ENCODE measurements at regions not wholly inside any gene's neighbourhood (a gene's known extent, or its start where the extent isn't known, plus 50 kb on each side); places are given as distances from the start of the nearest gene placed in this dataset.

DNA sequence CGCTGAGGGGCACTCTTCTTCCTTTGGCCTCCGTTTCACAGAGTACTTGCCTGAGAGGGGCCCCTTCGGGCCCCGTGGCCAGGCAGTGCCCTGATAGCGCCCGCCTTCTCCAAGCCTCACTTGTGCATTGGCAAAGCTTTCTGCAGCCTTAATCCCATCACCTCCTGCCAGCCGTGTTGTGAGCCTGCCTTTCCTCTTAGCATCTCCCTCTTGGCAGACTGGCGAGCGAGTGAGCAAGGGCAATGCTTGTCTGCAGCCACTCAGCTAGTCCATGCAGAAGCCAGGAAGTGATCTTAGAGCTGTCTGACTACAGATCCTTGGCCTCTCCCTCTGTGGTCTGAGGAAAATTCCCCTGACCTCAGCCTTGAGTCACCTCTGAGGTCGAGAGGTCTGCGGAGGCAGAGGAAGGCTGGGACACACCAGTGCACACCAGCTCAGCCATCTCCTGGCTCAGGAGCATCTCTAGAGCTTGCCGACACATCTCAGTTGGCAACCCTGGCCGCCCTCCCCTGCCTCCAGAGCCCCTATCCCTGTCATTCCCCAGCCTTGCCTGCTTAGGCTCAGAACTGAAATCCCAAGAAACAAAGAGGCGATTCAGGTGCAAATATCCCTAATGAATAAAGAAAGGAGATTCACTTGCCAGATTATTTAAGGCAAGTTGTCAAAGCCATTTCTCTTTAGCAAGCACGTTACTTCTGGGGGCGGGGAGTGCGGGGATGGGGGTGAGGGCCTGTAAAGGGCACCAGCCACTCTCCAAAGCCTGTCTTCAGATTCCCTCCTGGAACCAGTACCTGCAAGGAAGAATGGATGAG lies 143.5 kb upstream of the MAMLD1 start:
- Histone ChIP-seq H3K27me3 (no peaks in the 10 kb centered on the region), H3K9me3 (no peaks in the 10 kb centered on the region), H3K4me1 (no peaks in the 10 kb centered on the region), H3K4me3 (no peak overlapping the region), H3K27ac (no peak overlapping the region), H3K36me3 (no peaks in the 10 kb centered on the region)
- TF ChIP-seq EP300 (IDR thresholded peaks at IDR 0.05) = no peak
- TF ChIP-seq, protein P1, sequence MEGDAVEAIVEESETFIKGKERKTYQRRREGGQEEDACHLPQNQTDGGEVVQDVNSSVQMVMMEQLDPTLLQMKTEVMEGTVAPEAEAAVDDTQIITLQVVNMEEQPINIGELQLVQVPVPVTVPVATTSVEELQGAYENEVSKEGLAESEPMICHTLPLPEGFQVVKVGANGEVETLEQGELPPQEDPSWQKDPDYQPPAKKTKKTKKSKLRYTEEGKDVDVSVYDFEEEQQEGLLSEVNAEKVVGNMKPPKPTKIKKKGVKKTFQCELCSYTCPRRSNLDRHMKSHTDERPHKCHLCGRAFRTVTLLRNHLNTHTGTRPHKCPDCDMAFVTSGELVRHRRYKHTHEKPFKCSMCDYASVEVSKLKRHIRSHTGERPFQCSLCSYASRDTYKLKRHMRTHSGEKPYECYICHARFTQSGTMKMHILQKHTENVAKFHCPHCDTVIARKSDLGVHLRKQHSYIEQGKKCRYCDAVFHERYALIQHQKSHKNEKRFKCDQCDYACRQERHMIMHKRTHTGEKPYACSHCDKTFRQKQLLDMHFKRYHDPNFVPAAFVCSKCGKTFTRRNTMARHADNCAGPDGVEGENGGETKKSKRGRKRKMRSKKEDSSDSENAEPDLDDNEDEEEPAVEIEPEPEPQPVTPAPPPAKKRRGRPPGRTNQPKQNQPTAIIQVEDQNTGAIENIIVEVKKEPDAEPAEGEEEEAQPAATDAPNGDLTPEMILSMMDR (IDR thresholded peaks at IDR 0.05) = no peak
- 52% methylated on average over 17 of the region's 17 CpGs for WGBS
- no peak for DNase-seq (ENCODE audit: low spot score in 2 of 2)

DNA sequence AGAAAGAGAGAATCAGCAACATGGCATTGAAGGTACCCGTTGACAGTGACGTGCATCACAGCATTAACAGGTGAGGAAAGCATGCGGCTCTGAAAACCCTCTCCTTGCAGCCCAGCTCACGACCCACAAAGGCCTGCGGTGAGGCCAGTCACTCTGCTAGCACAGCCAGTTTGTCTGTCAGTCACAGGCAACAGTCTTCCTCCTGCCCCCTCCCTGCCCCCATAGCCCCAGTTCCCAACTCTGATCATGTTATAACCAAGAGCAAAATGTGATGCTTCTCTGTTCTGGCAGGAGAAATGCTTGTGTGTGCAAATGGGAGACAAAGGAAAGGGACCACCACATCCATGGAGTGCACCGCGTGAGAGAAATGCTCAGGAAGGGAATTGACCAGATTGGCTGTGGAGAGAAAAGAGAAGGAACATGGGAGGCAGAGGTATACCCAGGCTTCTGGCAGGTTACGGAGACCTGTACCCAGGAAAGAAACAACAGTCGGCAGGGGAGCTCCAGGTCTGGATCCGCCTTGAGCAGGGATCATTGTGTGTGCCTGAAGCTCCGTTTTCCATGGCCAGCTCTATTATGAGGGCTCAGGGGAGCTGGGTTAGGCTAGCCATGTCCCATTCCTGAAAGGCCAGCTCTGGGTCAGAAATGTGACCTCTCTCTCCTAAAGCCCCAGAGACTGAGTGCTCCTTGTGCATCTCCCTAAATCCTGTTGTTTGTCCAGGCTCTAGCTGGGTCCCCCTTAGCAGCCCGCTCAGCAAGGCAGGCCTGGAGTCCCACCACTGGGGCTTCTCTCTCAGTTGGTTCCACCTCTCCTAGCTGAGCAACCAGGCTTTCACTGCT lies 139.7 kb upstream of the MAMLD1 start:
- no peaks in the 10 kb centered on the region for H3K27me3 ChIP-seq

DNA sequence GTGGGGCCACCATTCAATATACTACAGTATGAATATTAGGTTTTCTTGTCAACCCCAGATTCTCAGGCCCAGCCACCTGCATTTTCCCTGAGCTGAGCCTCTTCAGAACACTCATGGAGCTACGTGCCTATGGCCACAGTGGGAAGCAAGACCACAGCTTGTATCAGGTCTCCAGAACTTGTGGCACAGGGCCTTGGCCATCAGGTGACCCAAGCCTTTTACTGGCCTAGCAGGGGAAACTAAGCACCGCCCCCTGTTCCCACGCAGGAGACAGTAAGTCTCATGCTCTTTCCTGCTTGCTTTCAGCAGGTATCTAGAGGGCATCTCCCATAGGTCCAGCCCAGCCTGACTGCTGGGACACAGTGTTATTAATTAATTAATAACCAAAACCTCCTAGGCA lies 138.4 kb upstream of the MAMLD1 start:
- no peak overlapping the region for H3K27ac ChIP-seq
- H3K4me3 ChIP-seq = no peak overlapping the region
- H3K9me3 ChIP-seq = no peaks in the 10 kb centered on the region
- WGBS = 79% methylated on average over 3 of the region's 3 CpGs
- no peaks in the 10 kb centered on the region for H3K27me3 ChIP-seq
- H3K4me1 ChIP-seq = no peaks in the 10 kb centered on the region
- H3K36me3 ChIP-seq = no peaks in the 10 kb centered on the region
- no peak for TF ChIP-seq POLR2A (IDR thresholded peaks at IDR 0.05)
- no peak for TF ChIP-seq EP300 (IDR thresholded peaks at IDR 0.05)
- TF ChIP-seq POLR2AphosphoS5 (IDR thresholded peaks at IDR 0.05) = no peak
- TF ChIP-seq, protein P1 (IDR thresholded peaks at IDR 0.05) = no peak
- no peak for DNase-seq (ENCODE audit: low spot score in 2 of 2)

More for the DNA sequence above, 139.7 kb upstream of the MAMLD1 start:
- H3K4me3 ChIP-seq = no peak overlapping the region
- H3K4me1 ChIP-seq = no peaks in the 10 kb centered on the region
- DNase-seq (ENCODE audit: low spot score in 2 of 2) = no peak
- WGBS = 82% methylated on average over 12 of the region's 12 CpGs
- H3K27ac ChIP-seq = no peak overlapping the region
- no peaks in the 10 kb centered on the region for H3K9me3 ChIP-seq
- TF ChIP-seq, protein P1 (IDR thresholded peaks at IDR 0.05) = no peak
- TF ChIP-seq POLR2AphosphoS5 (IDR thresholded peaks at IDR 0.05) (no peak), POLR2A (IDR thresholded peaks at IDR 0.05) (no peak), EP300 (IDR thresholded peaks at IDR 0.05) (no peak)
- no peaks in the 10 kb centered on the region for H3K36me3 ChIP-seq

DNA sequence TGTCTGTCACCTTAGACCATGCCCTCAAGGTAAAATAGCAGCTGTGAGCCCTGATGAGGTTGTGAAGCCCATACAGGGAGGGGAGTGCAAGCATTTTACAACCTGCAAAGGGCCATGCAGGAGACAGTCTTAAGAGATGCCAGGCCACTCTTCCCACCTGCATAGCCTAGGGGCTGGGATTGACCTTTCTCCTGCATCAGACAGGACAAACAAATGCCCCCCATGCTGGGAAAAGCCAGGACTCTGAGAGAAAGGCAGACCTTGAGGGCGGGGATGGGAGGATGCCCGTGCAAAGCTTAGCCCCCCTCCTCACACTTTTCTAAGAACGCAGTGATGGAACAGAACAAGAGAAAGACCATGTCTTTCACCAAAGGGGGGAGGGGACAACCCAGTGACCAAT lies 137.9 kb upstream of the MAMLD1 start:
- Histone ChIP-seq H3K27me3 (no peaks in the 10 kb centered on the region), H3K4me3 (no peak overlapping the region), H3K27ac (no peak overlapping the region), H3K36me3 (no peaks in the 10 kb centered on the region), H3K9me3 (no peaks in the 10 kb centered on the region), H3K4me1 (no peaks in the 10 kb centered on the region)
- TF ChIP-seq POLR2AphosphoS5 (IDR thresholded peaks at IDR 0.05) (no peak), EP300 (IDR thresholded peaks at IDR 0.05) (no peak)
- TF ChIP-seq, protein P1 (IDR thresholded peaks at IDR 0.05) = no peak
- no peak for DNase-seq (ENCODE audit: low spot score in 2 of 2)
- 51% methylated on average over 3 of the region's 3 CpGs for WGBS

DNA sequence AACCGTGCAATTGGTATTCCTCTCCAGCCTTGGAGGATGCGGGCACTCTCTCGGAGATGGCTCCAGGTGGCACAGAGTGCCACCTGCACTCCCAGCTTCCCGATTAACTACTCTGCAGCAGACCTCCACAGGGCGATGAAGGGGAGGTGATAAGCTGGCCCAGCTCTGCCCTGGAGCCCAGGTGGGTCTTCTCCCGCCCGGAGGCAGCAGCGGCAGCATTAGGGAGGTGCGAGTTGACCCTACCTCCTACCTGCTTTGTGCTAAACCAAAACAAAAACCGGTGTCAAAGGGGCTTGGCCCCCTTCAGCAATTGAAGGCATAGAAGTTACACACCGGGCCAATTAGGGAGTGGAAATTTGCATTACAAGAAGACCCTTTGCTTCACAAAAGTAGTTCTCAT lies 137.4 kb upstream of the MAMLD1 start:
- 48% methylated on average over 3 of the region's 11 CpGs for WGBS
- Histone ChIP-seq H3K27ac (no peak overlapping the region), H3K27me3 (no peaks in the 10 kb centered on the region), H3K9me3 (no peaks in the 10 kb centered on the region), H3K4me1 (no peaks in the 10 kb centered on the region), H3K36me3 (no peaks in the 10 kb centered on the region), H3K4me3 (no peak overlapping the region)
- no peak for DNase-seq (ENCODE audit: low spot score in 2 of 2)
- no peak for TF ChIP-seq POLR2A (IDR thresholded peaks at IDR 0.05)
- no peak for TF ChIP-seq POLR2AphosphoS5 (IDR thresholded peaks at IDR 0.05)
- TF ChIP-seq, protein P1 (IDR thresholded peaks at IDR 0.05) = no peak
